Jurkat, Clone E6-1 (cell line): ENCODE measurements at regions not wholly inside any gene's neighbourhood (a gene's known extent, or its start where the extent isn't known, plus 50 kb on each side); places are given as distances from the start of the nearest gene placed in this dataset.

Experiments
- DNase-seq: peaks from one replicate; pipeline ENCODE4 v3.0.0-alpha.2; 2011; ENCODE audit warnings: low read depth, low spot score
- H3K4me3 ChIP-seq: 2 replicates; pipeline ENCODE4 v1.5.1; 2011; ENCODE audit warnings: mild to moderate bottlenecking, low read length, control low read depth, moderate library complexity

DNA sequence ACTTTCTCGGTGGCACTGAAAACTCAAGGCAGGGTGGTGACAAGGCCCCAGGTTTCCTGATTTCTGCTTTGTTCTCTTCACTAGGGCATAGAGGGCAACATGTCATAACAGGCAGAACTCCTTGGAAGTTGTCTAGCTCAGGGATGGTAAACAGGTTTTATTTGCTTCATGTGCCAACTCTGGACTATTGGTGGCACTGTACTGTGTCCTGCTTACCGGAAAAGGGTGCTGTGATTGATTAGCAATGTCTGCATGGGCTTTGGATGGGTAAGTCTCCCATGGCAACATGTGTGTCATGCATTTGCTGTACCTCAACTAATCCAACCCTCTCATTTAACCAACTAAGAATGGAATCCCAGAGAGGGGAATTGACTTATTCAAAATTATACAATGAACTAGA lies 70.7 kb upstream of the USP24 start:
- no peak for DNase-seq
- no peak overlapping the region for H3K4me3 ChIP-seq

DNA sequence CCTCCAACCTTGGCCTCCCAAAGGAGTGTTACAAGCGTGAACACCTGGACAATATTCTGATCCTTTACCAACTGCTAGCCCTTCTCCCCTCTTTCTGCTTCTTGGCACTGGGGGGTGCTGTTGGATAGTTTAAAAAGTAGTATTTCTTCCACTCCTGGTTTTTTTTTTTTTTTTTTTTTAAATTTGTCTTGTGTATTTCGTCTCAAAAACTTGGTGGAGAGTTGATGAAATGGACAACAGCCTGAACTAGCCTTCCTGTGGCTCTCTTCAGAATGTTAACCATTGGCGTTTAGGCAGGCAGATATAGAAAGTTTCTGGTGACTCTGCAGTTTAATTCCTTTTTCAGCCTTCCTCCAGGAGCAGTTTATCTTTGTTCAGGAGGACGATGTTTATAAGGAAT lies 69.7 kb upstream of the USP24 start:
- no peak overlapping the region for H3K4me3 ChIP-seq
- peak; percentile 28 for DNase-seq

DNA sequence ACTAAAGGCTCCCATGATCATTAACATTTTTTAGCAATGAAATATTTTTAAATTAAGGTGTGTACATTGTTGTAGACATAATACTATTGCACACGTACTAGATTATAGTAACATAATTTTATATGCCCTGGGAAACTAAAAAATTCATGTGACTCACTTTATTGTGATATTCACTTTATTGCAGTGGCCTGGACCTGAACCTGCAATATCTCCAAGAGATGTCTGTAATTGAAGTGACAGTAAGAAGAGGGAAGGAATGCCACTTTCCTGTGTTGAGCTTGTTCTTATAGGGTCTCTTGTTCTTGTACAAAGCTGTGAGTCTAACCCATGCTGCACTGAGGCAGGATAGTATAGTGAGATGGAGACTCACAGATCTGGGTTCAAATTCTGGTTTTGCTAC lies 66.9 kb upstream of the USP24 start:
- DNase-seq: no peak
- H3K4me3 ChIP-seq: no peak overlapping the region

DNA sequence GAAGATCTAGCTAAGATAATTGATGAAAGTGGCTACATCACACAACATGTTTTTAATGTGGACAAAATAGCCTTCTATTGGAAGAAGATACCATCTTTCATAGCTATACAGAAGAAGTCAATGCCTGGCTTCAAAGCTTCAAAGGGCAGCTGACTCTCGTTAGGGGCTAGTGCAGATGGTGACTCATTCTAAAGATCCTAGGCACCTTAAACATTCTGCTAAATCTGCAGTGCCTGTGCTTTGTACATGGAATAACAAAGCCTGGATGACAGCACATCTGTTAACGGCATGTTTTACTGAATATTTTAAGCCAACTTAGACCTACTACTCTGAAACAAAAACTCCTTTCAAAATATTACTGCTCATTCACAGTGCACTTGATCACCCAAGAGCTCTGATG lies 65.6 kb upstream of the USP24 start:
- no peak for DNase-seq
- no peak overlapping the region for H3K4me3 ChIP-seq

DNA sequence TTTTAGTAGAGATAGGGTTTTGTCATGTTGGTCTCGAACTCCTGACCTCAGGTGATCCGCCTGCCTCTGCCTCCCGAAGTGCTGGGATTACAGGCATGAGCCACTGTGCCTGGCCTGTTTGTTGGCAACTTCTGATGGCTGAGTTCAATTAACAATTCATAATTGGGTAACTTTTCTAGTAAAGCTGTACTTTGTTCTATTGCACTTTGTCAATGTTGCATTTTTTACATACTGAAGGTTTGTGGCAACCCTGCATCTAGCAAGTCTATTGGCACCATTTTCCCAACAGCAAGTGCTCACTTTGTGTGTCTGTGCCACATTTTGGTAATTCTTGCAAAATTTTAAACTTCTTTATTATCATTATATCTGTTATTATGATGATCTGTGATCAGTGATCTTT lies 64.5 kb upstream of the USP24 start:
- H3K4me3 ChIP-seq: no peak overlapping the region
- no peak for DNase-seq

DNA sequence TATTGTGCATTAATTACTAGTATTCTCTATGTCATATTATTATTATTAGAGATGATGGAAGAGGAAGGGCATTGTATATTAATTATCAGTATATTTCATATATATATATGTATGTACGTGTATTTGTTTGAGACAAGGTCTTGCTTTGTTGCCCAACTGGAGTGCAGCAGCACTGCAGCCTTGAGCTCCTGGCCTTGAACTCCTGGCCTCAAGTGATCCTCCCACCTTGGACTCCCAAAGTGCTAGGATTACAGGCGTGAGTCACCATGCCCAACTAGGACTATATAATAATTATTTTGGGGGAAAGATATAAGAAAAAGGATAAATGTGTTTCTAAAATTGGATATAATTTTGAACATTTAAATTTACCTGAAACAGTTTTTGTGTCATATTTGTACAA lies 63.2 kb upstream of the USP24 start:
- no peak overlapping the region for H3K4me3 ChIP-seq
- DNase-seq: no peak

DNA sequence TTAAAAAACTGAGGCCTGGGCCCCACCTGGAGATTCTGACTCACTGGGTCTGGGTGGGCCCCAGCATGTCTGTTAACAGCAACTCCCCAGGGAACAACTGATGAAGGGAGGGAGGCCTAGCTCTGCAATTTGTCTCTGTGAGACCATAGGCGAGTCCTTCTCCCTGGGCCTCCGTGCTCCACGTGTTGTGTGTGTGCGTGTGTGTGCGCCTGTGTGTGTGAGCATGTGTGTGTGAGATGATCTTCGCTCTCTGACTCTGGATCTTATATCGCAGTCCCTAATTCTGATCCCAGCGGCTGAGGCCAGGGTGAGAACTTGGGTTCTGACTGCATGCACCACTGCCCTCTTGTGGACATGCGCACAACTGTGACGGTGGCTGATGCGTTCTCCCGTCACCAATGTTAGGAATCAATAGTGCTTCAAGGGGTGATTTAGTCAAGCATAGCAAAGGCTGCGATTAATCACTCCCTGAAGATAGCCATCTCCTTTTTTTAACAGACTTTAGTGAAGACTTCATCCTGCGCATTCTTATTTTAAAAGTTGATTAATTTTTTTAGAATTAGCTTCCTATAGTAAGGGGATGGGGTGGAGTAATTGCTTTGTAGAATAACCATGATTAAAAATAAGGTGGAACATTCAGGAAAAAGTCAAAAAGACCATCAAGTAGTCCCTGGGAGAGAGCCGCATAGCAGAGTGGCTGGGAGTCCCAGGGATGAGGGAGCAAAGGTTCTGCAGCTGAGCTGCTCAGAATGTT lies 62.4 kb upstream of the USP24 start:
- DNase-seq: peak; percentile 60
- no peak overlapping the region for H3K4me3 ChIP-seq

DNA sequence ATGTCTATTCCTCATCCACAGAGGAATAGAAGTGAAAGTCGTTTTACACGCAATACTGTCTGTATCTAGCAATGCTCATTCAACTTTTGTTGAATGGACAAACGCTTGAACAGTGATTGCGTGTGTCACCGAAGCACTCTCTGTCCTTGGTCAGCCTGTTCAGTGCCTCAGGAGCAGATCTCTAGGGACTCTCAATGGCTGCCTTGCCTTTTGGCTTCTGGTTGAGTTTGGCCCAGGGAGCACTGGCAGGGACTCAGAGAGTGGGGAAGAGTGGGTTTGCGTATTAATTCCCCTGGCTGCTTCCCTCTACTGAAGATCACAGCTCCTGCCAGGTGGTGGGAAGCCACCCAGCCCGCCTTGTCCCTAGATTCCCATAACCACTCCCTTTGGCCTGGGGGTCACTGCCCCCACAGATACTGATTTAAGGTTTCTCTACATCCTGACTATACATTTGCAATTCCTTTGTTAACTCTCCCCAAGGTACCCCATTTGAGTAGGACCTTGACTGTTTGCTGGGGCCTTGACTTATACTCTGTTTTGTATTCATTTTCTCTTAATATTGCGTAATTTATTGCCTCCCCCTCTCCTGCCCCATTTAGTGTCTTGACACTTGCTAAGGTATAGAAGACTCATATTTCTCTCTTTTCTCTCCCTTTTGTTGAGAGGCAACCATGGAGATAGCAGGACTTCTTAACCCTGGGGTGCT lies 61.7 kb upstream of the USP24 start:
- no peak for DNase-seq
- no peak overlapping the region for H3K4me3 ChIP-seq

DNA sequence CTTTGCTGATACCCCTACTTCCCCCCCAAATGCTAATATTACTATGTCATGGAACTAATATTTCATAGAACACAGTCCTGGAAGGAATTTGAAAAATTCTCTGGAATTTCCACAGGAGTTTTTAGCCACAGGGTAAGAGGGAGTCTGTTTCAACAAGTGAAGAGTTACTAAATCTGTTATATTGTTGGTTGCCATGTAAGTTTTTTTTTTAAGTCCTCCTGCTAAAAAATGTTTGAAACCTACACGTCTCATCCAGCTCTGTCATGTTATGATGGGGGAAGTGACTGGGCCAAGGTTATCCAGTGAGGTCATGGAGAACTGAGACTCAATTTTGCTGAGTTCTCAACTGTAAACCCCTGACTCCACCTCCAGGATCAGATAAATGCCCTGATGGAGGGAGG lies 60.8 kb upstream of the USP24 start:
- DNase-seq: no peak
- no peak overlapping the region for H3K4me3 ChIP-seq

DNA sequence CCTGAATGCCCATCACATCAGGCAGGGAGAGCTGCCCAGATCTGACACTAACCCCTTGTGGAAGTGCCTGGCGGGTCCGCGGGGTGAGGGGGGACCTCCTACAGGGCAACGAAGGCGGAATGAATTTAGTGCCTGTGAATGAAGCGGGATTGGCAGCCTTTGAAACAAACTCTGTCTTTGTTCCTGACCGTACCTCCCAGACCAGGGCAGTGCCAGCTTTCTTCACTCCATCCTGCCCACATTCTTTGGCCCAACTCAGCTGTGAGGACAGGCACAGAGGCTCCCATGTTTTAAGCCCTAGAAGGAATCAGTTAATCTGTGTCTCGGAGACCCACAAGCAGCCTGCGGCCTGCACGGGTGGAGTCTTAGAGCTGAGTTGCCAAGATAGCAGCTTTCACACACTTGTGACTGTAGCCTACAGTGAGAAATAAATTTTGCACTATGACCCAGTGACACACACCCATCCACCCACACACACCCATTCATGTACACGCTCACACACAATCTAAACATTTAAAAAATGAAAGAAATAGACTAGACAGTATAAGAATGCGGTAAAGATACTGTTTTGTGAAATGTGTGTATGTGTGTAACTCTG lies 60.1 kb upstream of the USP24 start:
- no peak overlapping the region for H3K4me3 ChIP-seq
- DNase-seq: no peak

DNA sequence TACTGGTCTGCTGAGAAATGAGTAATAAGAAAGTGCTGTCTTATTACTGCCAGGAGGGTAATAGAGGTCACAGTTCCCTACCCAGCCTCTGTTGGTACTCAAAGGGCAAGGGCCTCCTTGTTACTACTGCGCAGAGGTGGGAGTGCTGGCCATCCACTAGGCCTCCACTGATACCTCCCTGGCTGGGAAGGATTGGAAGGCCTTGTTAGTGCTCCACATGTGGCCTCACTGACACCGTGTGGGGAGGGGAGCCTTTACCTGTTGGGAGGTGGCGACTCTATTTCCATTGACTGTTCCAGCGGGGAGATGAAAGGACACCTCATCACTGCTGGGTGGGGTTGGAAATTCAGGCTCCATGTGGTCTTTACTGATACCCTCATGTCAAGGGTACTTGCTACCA lies 57.8 kb upstream of the USP24 start:
- H3K4me3 ChIP-seq: no peak overlapping the region
- DNase-seq: no peak
